ENCODE measurements at regions not wholly inside any gene's neighbourhood (a gene's known extent, or its start where the extent isn't known, plus 50 kb on each side); places are given as distances from the start of the nearest gene placed in this dataset.

DNA sequence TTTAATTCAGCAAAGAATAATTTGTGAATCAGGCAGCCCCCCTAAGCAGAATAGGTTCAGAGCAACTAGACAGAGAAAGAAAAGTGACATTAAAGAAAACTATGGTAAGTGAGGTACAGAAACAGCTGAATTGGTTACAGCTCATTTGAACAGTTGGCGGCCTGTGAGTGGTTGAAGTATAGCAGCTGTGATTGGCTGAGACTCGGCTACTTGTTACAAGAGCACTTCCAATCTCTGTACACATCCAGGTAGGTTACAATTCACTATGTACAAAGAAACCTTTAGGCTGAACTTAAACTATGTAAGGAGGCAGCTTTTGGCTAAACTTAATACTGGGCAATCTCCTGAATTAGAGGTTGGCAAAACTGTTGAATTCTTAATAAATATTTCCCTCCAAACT, 171.1 kb upstream of the LHX8 start:
- Histone ChIP-seq H3K14ac (ENCODE audit: insufficient read depth, low read length) (no peak overlapping the region), H3K23me2 (ENCODE audit: insufficient read length, low read depth, low read length, poor library complexity, severe bottlenecking) (no peaks in the 10 kb centered on the region), H3K79me2 (ENCODE audit: insufficient read depth, low read length) (no peaks in the 10 kb centered on the region), H3K9ac (ENCODE audit: extremely low read depth, insufficient read length, low read length) (no peak overlapping the region), H3T11ph (ENCODE audit: low read length) (no peak overlapping the region), H4K5ac (ENCODE audit: insufficient read length, low read depth, low read length) (no peak overlapping the region), H4K8ac (replicated peaks; ENCODE audit: insufficient read length, low read depth, low read length) (no peak overlapping the region), H2BK120ac (ENCODE audit: low read depth, low read length, poor library complexity, severe bottlenecking) (no peak overlapping the region), H4K91ac (ENCODE audit: insufficient read length, low read depth, low read length) (no peak overlapping the region), H3K56ac (ENCODE audit: insufficient read length, low read depth, low read length) (no peak overlapping the region), H2BK20ac (ENCODE audit: low read depth, low read length, poor library complexity, severe bottlenecking) (no peak overlapping the region), H2AFZ (ENCODE audit: low read length) (no peak overlapping the region), H3K27ac (ENCODE audit: insufficient read length, low read depth, low read length) (no peak overlapping the region), H3K4me1 (ENCODE audit: insufficient read depth, low read length) (no peaks in the 10 kb centered on the region), H4K20me1 (ENCODE audit: control insufficient read depth, insufficient read depth, insufficient read length) (no peaks in the 10 kb centered on the region), H3K23ac (ENCODE audit: insufficient read length, low read depth, low read length) (no peak overlapping the region), H2BK12ac (ENCODE audit: insufficient read length, low read depth, low read length) (no peak overlapping the region), H3K4ac (ENCODE audit: low read depth, low read length) (no peak overlapping the region), H3K4me2 (ENCODE audit: insufficient read depth, insufficient read length, low read length) (no peak overlapping the region), H3K79me1 (ENCODE audit: insufficient read depth, low read depth, low read length, poor library complexity, severe bottlenecking) (no peaks in the 10 kb centered on the region), H2BK15ac (ENCODE audit: low read depth, low read length) (no peak overlapping the region), H2BK5ac (ENCODE audit: insufficient read length, low read length) (no peak overlapping the region), H3K9me3 (ENCODE audit: control insufficient read depth, low read depth, low read length) (no peaks in the 10 kb centered on the region), H2AK5ac (ENCODE audit: insufficient read length, low read length) (no peak overlapping the region), H3K18ac (ENCODE audit: insufficient read length, low read depth, low read length) (no peak overlapping the region), H3K27me3 (ENCODE audit: insufficient read depth, low read length) (no peaks in the 10 kb centered on the region)
- no CpG with 5 or more reads among the region's 2 CpGs for WGBS (ENCODE audit: extremely low coverage, insufficient read length, low lambda C conversion rate)
- DNase-seq, result no peak
- 0 out of 4 replicates have a peak, but pooled peaks cover 0 to 2% of the 10 kb centered on the region in 2 experiments for H3K4me1 Mint-ChIP-seq
- no peaks in the 10 kb centered on the region for H3K36me3 Mint-ChIP-seq (ENCODE audit: insufficient read depth in 1 of 3, low read depth in 3 of 3)
- no peaks in the 10 kb centered on the region for H3K27me3 Mint-ChIP-seq (ENCODE audit: low read depth)
- no peak overlapping the region for H3K4me3 Mint-ChIP-seq
- no peaks in the 10 kb centered on the region for H3K9me3 Mint-ChIP-seq
- no peak overlapping the region for H3K27ac Mint-ChIP-seq
- TF ChIP-seq, protein P1, sequence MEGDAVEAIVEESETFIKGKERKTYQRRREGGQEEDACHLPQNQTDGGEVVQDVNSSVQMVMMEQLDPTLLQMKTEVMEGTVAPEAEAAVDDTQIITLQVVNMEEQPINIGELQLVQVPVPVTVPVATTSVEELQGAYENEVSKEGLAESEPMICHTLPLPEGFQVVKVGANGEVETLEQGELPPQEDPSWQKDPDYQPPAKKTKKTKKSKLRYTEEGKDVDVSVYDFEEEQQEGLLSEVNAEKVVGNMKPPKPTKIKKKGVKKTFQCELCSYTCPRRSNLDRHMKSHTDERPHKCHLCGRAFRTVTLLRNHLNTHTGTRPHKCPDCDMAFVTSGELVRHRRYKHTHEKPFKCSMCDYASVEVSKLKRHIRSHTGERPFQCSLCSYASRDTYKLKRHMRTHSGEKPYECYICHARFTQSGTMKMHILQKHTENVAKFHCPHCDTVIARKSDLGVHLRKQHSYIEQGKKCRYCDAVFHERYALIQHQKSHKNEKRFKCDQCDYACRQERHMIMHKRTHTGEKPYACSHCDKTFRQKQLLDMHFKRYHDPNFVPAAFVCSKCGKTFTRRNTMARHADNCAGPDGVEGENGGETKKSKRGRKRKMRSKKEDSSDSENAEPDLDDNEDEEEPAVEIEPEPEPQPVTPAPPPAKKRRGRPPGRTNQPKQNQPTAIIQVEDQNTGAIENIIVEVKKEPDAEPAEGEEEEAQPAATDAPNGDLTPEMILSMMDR (conservative IDR thresholded peaks at IDR 0.05), result no peak

Measured in H9 (cell line).